Hepatocyte (in vitro differentiated cells): ENCODE measurements at regions not wholly inside any gene's neighbourhood (a gene's known extent, or its start where the extent isn't known, plus 50 kb on each side); places are given as distances from the start of the nearest gene placed in this dataset.

ENCODE experiments used
- DNase-seq: peaks from one replicate; pipeline ENCODE4 v3.0.0-alpha.2; 2016; ENCODE audit warnings: low spot score
- H2AFZ ChIP-seq: fragments of 200-600 bp; sonication (generic); 2 replicates; pipeline ENCODE4 v1.6.0; 2016; ENCODE audit warnings: antibody characterized with exemption, mild to moderate bottlenecking
- H3K27ac ChIP-seq: fragments of 200-600 bp; sonication (generic); 2 replicates; pipeline ENCODE4 v1.5.1; 2016; ENCODE audit warnings: mild to moderate bottlenecking
- H3K27me3 ChIP-seq: fragments of 200-600 bp; sonication (generic); 2 replicates; pipeline ENCODE4 v1.6.1; 2016
- H3K36me3 ChIP-seq: fragments of 200-600 bp; sonication (generic); replicated peaks from 2 replicates; pipeline ENCODE4 v1.5.1; 2016; ENCODE audit warnings: low read depth; ENCODE audit not compliant: insufficient read depth
- H3K4me1 ChIP-seq: fragments of 200-600 bp; sonication (generic); 2 replicates; pipeline ENCODE4 v1.5.1; 2016; ENCODE audit warnings: mild to moderate bottlenecking, moderate library complexity; ENCODE audit not compliant: insufficient read depth
- H3K4me2 ChIP-seq: fragments of 200-600 bp; sonication (generic); 2 replicates; pipeline ENCODE4 v1.6.0; 2016
- H3K4me3 ChIP-seq: fragments of 200-600 bp; sonication (generic); 2 replicates; pipeline ENCODE4 v1.5.1; 2016; ENCODE audit warnings: mild to moderate bottlenecking
- H3K79me2 ChIP-seq: fragments of 200-600 bp; sonication (generic); 2 replicates; pipeline ENCODE4 v1.6.0; 2017; ENCODE audit warnings: mild to moderate bottlenecking
- H3K9me2 ChIP-seq: fragments of 200-600 bp; sonication (generic); replicated peaks from 2 replicates; pipeline ENCODE4 v1.6.0; 2017; ENCODE audit warnings: mild to moderate bottlenecking; ENCODE audit not compliant: insufficient read depth
- H3K9me3 ChIP-seq: fragments of 200-600 bp; sonication (generic); 2 replicates; pipeline ENCODE4 v1.5.1; 2016; ENCODE audit warnings: low read depth, mild to moderate bottlenecking
- H4K20me1 ChIP-seq: fragments of 200-600 bp; sonication (generic); 2 replicates; pipeline ENCODE4 v1.6.0; 2016; ENCODE audit warnings: mild to moderate bottlenecking; ENCODE audit not compliant: insufficient read depth, poor library complexity, severe bottlenecking
- CTCF ChIP-seq: fragments of 200-600 bp; sonication (generic); IDR thresholded peaks from 2 replicates; pipeline ENCODE4 v1.5.1; 2016; ENCODE audit warnings: antibody characterized with exemption, mild to moderate bottlenecking; ENCODE audit not compliant: poor library complexity
- EZH2 ChIP-seq: fragments of 200-600 bp; sonication (generic); IDR thresholded peaks from 2 replicates; pipeline ENCODE4 v1.6.1; 2016; ENCODE audit warnings: antibody characterized with exemption, mild to moderate bottlenecking, borderline replicate concordance
- EZH2phosphoT487 ChIP-seq: fragments of 200-600 bp; sonication (generic); IDR thresholded peaks from one replicate; pipeline ENCODE4 v1.6.1; 2018; ENCODE audit warnings: antibody characterized with exemption, mild to moderate bottlenecking, low read depth, moderate library complexity; ENCODE audit not compliant: unreplicated experiment, severe bottlenecking
- WGBS: methylation state at CpG from one replicate; pipeline ENCODE4 v1.1.6; 2016; ENCODE audit warnings: low lambda C conversion rate; ENCODE audit errors: missing lambda C conversion rate; 5-methylcytosine and 5-hydroxymethylcytosine counted together

GRCh38 chr1:88039240-88039639 lies 644.8 kb upstream of the PKN2 start:
- H3K9me2 ChIP-seq: no peaks in the 10 kb centered on the region
- H3K9me3 ChIP-seq: peaks cover 15% of the 10 kb centered on the region
- no peak overlapping the region for H3K27ac ChIP-seq
- H3K4me2 ChIP-seq: no peak overlapping the region
- H4K20me1 ChIP-seq: no peaks in the 10 kb centered on the region
- no peak overlapping the region for H2AFZ ChIP-seq
- no peak overlapping the region for H3K4me3 ChIP-seq
- no peaks in the 10 kb centered on the region for H3K4me1 ChIP-seq
- TF ChIP-seq EZH2phosphoT487 (no peak), EZH2 (no peak)
- H3K27me3 ChIP-seq: no peaks in the 10 kb centered on the region
- H3K36me3 ChIP-seq: no peaks in the 10 kb centered on the region
- WGBS: 89% methylated on average over 1 of the region's 1 CpG
- no peak for DNase-seq
- H3K79me2 ChIP-seq: no peaks in the 10 kb centered on the region

- H3K4me1 ChIP-seq: no peaks in the 10 kb centered on the region
- no peak overlapping the region for H2AFZ ChIP-seq
- H3K9me3 ChIP-seq: peaks cover 15% of the 10 kb centered on the region
- no peaks in the 10 kb centered on the region for H3K79me2 ChIP-seq
- no peaks in the 10 kb centered on the region for H4K20me1 ChIP-seq
- H3K4me3 ChIP-seq: no peak overlapping the region
- no peak overlapping the region for H3K27ac ChIP-seq
- no peak for TF ChIP-seq EZH2phosphoT487
- no peak for DNase-seq
- no peaks in the 10 kb centered on the region for H3K9me2 ChIP-seq
- H3K4me2 ChIP-seq: no peak overlapping the region
- no peaks in the 10 kb centered on the region for H3K36me3 ChIP-seq
- H3K27me3 ChIP-seq: no peaks in the 10 kb centered on the region
These were observed 640.2 kb upstream of the PKN2 start for GRCh38 chr1:88043834-88044233.

GRCh38 chr1:88052167-88052566 lies 631.9 kb upstream of the PKN2 start:
- H4K20me1 ChIP-seq: no peaks in the 10 kb centered on the region
- no peak overlapping the region for H3K27ac ChIP-seq
- H3K9me3 ChIP-seq: no peaks in the 10 kb centered on the region
- H3K4me1 ChIP-seq: no peaks in the 10 kb centered on the region
- DNase-seq: peak; percentile 42
- no peaks in the 10 kb centered on the region for H3K9me2 ChIP-seq
- no peak overlapping the region for H2AFZ ChIP-seq
- H3K4me2 ChIP-seq: no peak overlapping the region
- TF ChIP-seq EZH2phosphoT487 (no peak), EZH2 (no peak), CTCF (no peak)
- 81% methylated on average over 1 of the region's 1 CpG for WGBS
- no peaks in the 10 kb centered on the region for H3K36me3 ChIP-seq
- no peaks in the 10 kb centered on the region for H3K27me3 ChIP-seq
- no peak overlapping the region for H3K4me3 ChIP-seq
- no peaks in the 10 kb centered on the region for H3K79me2 ChIP-seq

- no peaks in the 10 kb centered on the region for H3K9me2 ChIP-seq
- WGBS: 95% methylated on average over 2 of the region's 2 CpGs
- H4K20me1 ChIP-seq: no peaks in the 10 kb centered on the region
- H3K36me3 ChIP-seq: no peaks in the 10 kb centered on the region
- TF ChIP-seq EZH2phosphoT487: no peak
- TF ChIP-seq CTCF: no peak
- no peak for TF ChIP-seq EZH2
- H3K79me2 ChIP-seq: no peaks in the 10 kb centered on the region
- no peaks in the 10 kb centered on the region for H3K4me1 ChIP-seq
- no peak overlapping the region for H3K27ac ChIP-seq
- no peak overlapping the region for H3K4me3 ChIP-seq
- H2AFZ ChIP-seq: no peak overlapping the region
- no peak overlapping the region for H3K4me2 ChIP-seq
- H3K9me3 ChIP-seq: no peaks in the 10 kb centered on the region
- H3K27me3 ChIP-seq: no peaks in the 10 kb centered on the region
- DNase-seq: no peak
These were observed 631.0 kb upstream of the PKN2 start for GRCh38 chr1:88053065-88053464.

- no peak overlapping the region for H2AFZ ChIP-seq
- WGBS: 79% methylated on average over 3 of the region's 3 CpGs
These were observed 627.2 kb upstream of the PKN2 start for GRCh38 chr1:88056881-88057280.

More at GRCh38 chr1:88056881-88057280, 627.2 kb upstream of the PKN2 start:
- DNase-seq: no peak
- Histone ChIP-seq H3K27me3 (no peaks in the 10 kb centered on the region), H3K4me2 (no peak overlapping the region), H3K27ac (no peak overlapping the region), H3K79me2 (no peaks in the 10 kb centered on the region), H3K4me1 (no peaks in the 10 kb centered on the region), H4K20me1 (no peaks in the 10 kb centered on the region), H3K9me3 (no peaks in the 10 kb centered on the region), H3K36me3 (no peaks in the 10 kb centered on the region), H3K4me3 (no peak overlapping the region), H3K9me2 (no peaks in the 10 kb centered on the region)
- no peak for TF ChIP-seq CTCF
- TF ChIP-seq EZH2phosphoT487: no peak
- no peak for TF ChIP-seq EZH2
